ENCODE measurements at regions not wholly inside any gene's neighbourhood (a gene's known extent, or its start where the extent isn't known, plus 50 kb on each side); places are given as distances from the start of the nearest gene placed in this dataset.
A peak's percentile ranks its signal among the peaks of the same experiment; 100 is the strongest.
"Not testable (repeated sequence)": the region's sequence is repeated elsewhere in the genome, so short reads cannot be mapped to it uniquely, and the experiment has no call there.

DNA sequence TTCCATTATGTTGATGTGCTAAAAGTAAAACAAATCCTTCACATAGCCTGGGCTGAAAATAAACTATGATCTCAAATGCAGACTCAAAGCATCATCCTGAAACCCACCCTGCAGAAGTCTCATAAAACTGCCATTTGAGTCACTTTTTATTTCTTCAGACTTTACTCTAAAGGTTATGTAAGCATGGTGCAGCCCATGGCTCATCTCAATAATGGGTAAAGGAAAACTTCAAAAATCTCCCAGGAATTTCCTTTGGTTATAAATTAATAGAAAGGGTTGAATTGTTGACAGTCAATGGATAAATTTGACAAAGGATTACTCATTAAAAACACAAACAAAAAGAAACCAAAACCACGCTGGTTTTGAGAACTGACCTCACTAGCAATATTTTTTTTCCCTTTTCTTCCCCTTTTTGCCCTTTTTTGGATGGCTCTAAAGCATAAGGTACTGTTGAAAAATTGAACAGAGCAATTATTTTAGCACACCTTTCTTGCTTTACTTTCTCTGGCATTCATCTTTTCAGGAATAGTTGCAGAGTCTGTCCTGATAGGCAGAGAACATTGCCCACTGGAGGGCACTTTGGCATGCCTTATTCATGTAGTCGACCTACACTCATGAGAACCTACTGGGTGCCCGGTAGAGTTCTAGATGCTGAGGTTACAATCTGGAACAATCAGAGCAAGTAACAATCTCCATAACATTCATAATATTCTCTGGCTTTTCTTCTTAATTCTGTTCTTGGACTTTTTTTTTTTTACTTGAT, 191.4 kb downstream of the TMEM167A start:
- Mint-ChIP-seq H3K4me3 (no peak overlapping the region), H3K9me3 (peaks cover 0 to 9% of the 10 kb centered on the region in 2 donors), H3K27me3 (peaks cover 9% of the 10 kb centered on the region), H3K4me1 (peaks cover 38% of the 10 kb centered on the region), H3K27ac (peak overlapping the region in 1 of 2 donors; percentile 53)
- no peak for DNase-seq
- ATAC-seq = peak; percentile 31

DNA sequence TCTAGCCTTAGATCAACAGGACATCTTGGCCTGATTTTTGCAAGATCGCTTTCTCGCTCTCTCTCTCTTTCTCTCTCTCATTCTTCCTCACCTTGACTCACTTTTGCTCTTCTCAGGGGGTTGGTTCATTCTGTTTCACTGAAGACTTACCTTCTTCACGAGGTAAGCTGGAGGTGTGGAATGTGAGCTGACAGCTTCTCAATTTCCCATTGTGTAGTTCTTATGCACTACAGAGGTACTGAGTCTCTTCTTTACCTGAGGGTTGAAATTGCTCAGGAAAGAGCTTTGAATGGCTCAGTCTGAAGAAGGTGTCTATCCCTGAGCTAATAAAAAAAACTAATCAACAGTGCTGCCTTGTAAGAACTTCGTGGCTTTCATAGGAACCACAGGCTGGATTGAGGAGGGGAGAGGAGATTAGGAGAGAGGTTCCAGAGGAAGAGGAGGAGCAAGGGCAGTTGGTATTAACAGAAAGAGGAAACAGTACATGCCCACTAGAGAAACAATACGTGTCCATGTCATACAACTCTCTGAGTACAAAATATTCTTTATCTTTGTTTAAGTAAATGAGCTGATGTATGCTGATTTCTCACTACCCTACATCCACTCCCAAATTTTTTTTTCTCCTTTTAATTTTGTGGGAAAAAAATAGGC, 192.2 kb downstream of the TMEM167A start:
- Mint-ChIP-seq H3K4me1 (peaks cover 38% of the 10 kb centered on the region), H3K27ac (no peak overlapping the region), H3K4me3 (no peak overlapping the region), H3K27me3 (peaks cover 9% of the 10 kb centered on the region), H3K9me3 (peaks cover 7 to 17% of the 10 kb centered on the region in 2 donors)
- ATAC-seq = no peak
- DNase-seq = no peak

DNA sequence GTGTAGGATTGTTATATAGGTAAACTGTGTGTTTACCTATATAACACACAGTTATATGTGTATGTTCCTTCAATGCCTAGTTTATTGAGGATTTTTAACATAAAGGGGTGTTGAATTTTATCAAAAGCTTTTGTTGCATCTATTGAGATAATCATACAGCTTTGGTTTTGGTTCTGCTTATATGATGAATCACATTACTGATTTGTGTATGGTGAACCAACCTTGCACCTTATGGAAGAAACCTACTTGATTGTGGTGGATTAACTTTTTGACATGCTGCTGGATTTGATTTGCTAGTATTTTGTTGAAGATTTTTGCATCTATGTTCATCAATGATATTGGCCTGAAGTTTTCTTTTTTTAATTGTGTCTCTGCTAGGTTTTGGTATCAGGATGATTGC, 194.9 kb downstream of the TMEM167A start:
- peak; percentile 37 for ATAC-seq
- no peak for DNase-seq
- Mint-ChIP-seq H3K4me3 (no peak overlapping the region), H3K27me3 (peaks cover 15% of the 10 kb centered on the region), H3K27ac (no peak overlapping the region), H3K9me3 (peaks cover 17 to 36% of the 10 kb centered on the region in 2 donors), H3K4me1 (peaks cover 38% of the 10 kb centered on the region)

DNA sequence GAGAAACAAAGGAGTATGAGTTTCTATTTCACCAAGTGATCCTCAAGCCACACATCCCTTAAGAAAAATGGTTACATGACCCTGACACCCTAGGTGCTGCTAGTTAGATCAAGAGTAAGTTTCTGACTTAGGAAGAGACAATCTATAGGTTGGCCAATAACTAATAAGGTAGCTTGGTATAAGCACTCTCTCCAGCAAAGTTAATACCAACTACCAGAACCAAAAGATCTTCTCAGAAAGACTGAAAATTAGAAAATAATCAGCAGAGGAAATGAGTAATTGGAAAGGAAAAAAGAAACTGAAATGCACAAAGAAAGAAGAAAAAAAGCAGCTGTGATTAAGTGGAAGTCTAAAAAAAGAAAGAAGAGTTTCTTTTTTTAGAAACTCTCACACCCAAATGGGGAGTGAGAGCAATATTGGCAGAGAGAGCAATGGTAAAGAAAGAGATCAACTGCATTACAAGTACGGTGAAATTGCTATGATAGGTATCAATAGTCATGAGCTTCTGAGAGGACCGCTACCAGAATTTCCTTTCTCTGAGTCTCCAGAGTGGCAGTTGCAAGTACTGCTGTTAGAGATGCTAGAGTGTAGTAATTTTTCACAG, 195.5 kb downstream of the TMEM167A start:
- H3K9me3 Mint-ChIP-seq = peaks cover 20 to 43% of the 10 kb centered on the region in 2 donors
- DNase-seq = no peak
- H3K27me3 Mint-ChIP-seq = peaks cover 9% of the 10 kb centered on the region
- peaks cover 38% of the 10 kb centered on the region for H3K4me1 Mint-ChIP-seq
- peak overlapping the region; percentile 26 to 37 for H3K4me3 Mint-ChIP-seq
- ATAC-seq = no peak
- H3K27ac Mint-ChIP-seq = peak overlapping the region in 1 of 2 donors; percentile 58

DNA sequence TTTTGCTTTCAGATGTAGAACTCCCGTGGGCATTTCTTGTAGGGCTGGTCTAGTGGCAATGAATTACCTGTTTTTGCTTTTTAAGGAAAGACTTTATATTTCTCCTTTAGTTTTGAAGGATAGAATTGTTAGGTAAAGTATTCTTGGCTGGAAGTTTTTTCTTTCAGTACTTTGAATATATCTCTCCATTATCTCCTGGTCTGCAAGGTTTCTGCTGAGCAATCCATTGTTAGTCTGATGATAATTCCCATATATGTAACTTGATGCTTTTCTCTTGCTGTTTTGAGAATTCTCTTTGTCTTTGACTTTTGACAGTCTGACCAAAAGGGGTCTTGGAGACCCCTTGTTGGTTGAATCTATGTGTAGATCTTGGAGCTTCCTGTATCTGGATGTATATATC, 198.1 kb downstream of the TMEM167A start:
- Mint-ChIP-seq H3K4me1 (peaks cover 22% of the 10 kb centered on the region), H3K9me3 (peaks cover 22 to 54% of the 10 kb centered on the region in 2 donors), H3K27me3 (peaks cover 8% of the 10 kb centered on the region), H3K4me3 (no peak overlapping the region), H3K27ac (no peak overlapping the region)
- DNase-seq (no peak), ATAC-seq (no peak)

DNA sequence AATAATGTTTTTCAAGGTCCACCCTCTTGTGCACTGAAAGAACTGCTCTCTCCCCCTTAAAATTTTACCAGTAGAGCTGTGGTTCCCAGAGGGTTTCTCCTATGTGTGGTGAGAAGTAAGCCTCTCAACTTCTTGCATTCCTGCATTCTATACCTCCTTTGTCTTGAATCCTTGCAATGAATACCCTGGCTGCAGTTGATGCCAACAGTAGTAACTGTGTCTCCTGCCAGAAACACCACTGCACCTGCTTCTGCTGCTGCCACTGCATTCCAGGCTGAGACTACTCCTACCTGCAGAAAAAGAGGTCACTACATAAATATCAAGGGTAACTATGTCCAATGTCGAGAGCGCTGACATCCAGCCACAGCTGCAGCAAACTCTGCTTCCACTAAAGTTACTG, 203.7 kb downstream of the TMEM167A start:
- peaks cover 10 to 32% of the 10 kb centered on the region in 2 donors for H3K9me3 Mint-ChIP-seq
- H3K27ac Mint-ChIP-seq = no peak overlapping the region
- H3K4me3 Mint-ChIP-seq = no peak overlapping the region
- H3K27me3 Mint-ChIP-seq = peaks cover 13% of the 10 kb centered on the region
- DNase-seq = no peak
- no peaks in the 10 kb centered on the region for H3K4me1 Mint-ChIP-seq
- ATAC-seq = no peak

DNA sequence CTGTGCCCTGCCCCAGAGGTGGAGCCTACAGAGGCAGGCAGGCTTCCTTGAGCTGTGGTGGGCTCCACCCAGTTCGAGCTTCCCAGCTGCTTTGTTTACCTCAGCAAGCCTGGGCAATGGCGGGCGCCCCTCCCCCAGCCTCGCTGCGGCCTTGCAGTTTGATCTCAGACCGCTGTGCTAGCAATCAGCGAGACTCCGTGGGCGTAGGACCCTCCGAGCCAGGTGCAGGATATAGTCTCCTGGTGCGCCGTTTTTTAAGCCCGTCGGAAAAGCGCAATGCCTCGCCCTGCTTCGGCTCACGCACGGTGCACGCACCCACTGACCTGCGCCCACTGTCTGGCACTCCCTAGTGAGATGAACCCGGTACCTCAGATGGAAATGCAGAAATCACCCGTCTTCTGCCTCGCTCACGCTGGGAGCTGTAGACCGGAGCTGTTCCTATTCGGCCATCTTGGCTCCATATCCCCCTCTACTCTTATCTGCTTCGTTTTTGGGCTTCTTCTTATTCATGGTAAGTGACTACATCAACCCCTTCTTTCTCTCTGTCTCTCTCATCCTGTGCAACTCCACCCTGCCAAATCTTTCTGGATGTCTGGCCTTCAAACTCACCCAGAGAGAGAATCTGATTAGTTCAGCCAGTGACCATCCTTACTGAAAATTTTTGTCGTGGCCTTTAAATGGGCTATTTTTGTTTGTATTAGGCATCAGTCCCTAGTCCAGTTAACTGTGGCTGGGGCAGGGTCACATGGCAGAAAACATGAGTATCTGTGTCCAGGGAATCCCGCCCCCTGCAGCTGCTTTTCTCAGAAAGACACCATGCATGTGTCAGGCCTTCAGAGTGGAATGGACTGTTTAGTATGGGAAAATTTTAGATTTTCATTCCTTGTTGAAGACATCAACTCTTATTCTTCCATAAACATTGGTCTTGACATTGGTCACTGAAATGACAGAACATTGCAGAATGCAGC, 204.6 kb downstream of the TMEM167A start:
- H3K27me3 Mint-ChIP-seq, H3K27ac Mint-ChIP-seq, DNase-seq, ATAC-seq, H3K4me3 Mint-ChIP-seq, H3K4me1 Mint-ChIP-seq: not testable (repeated sequence)
- peaks cover 10 to 27% of the 10 kb centered on the region in 2 donors for H3K9me3 Mint-ChIP-seq

DNA sequence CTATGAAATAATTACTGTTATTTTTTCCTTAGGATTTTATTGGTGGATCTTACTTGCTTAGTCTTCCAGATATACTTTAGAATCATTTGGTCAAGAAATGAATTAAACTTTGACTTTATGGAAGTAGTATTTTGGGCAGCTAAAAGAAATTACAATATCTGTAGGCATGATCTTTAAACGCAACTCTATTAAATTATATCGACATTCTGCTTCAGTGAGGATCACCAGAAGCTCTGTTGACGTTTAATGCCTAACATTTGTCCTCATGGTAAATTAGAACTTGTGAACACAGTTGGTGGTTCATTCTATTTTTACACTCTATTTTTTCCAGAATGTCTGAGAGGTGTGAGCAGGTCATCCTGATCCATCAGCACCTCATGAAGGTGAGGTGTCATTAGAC, 211.6 kb downstream of the TMEM167A start:
- H3K4me3 Mint-ChIP-seq = no peak overlapping the region

DNA sequence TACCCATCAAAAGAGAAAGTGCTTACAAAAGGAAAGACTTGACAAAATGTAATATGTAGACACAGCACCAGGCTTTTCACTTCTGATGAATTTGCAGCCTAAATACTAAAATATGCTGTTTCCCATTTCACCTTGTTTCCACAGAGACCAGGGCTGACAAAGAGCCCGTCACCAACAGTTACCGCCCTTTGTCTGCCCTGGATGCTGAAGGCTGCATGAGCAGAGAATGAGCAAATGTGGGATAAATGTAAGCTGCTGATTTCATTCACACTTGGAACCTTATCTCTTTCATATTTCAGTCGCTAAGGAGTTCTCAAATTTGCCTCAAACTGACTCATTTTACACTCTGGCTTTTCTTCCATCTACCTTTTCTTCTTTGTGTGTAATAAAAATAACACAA, 213.9 kb downstream of the TMEM167A start:
- ATAC-seq = no peak
- DNase-seq = no peak
- Mint-ChIP-seq H3K27ac (no peak overlapping the region), H3K9me3 (no peaks in the 10 kb centered on the region), H3K4me1 (no peaks in the 10 kb centered on the region), H3K4me3 (no peak overlapping the region), H3K27me3 (no peaks in the 10 kb centered on the region)

More for the DNA sequence above, 211.6 kb downstream of the TMEM167A start:
- ATAC-seq (no peak), DNase-seq (no peak)
- H3K27me3 Mint-ChIP-seq = no peaks in the 10 kb centered on the region
- no peak overlapping the region for H3K27ac Mint-ChIP-seq
- no peaks in the 10 kb centered on the region for H3K4me1 Mint-ChIP-seq
- no peaks in the 10 kb centered on the region for H3K9me3 Mint-ChIP-seq

DNA sequence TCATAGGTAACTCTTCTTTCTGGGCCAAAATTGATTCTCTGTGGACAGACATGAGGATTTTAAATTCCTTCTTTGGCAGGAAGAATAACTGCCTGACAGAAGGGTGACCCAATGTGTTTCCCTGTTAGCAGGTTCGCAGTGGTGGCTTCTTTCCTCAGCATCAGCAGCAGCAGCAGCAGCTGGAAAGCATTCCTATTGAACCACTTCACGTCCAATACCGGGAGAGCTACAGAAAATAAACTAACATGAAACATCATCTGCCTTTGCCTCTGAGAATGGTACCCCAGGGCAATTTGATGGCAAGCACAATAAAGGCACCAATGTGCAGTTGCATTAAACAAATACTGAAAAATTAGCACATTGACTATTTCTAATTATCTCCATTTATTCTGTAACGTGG, 214.5 kb downstream of the TMEM167A start:
- DNase-seq = no peak
- no peaks in the 10 kb centered on the region for H3K4me1 Mint-ChIP-seq
- no peak overlapping the region for H3K27ac Mint-ChIP-seq
- ATAC-seq = no peak
- H3K4me3 Mint-ChIP-seq = no peak overlapping the region
- no peaks in the 10 kb centered on the region for H3K27me3 Mint-ChIP-seq
- H3K9me3 Mint-ChIP-seq = no peaks in the 10 kb centered on the region

DNA sequence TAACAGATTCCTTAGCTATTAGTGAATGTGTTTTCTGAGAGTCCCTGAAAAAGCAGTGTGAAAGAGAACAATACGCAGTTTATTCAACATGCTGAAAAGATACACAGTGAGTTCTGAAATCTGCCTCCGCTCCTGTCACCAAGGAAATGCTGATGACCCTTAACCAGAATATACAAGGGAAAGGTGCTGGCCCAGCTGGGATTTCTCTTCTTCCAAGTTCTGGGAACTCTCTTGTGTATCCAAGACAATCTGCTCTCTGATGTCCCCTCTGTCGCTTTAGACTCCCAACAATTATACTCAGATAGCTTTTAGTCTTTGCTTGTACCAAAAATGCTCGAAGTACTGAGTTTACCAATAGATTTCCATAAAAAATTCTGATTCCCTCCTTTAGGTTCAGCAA, 214.9 kb downstream of the TMEM167A start:
- Mint-ChIP-seq H3K4me3 (no peak overlapping the region), H3K9me3 (no peaks in the 10 kb centered on the region), H3K4me1 (no peaks in the 10 kb centered on the region), H3K27me3 (no peaks in the 10 kb centered on the region), H3K27ac (no peak overlapping the region)
- ATAC-seq (no peak), DNase-seq (no peak)

DNA sequence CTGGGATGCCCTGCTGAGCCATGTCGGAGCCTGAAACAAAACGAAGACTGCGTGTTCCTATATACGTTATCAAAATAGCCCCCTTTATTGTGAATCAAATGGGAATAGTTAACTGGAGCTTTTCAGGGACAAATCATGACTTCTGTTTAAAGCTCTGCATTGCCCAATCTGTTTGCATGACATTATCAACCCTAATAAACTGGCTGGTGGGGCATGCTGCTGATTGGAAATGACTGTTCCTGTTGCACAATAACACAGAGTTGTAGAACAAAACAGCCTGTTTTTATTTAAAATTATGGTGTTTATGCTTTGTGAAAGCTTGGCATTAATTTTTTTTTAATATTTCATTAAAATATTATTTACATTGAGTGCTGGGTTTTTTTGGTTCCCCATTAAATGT, 215.5 kb downstream of the TMEM167A start:
- Mint-ChIP-seq H3K9me3 (no peaks in the 10 kb centered on the region), H3K27me3 (no peaks in the 10 kb centered on the region), H3K4me1 (no peaks in the 10 kb centered on the region), H3K4me3 (no peak overlapping the region), H3K27ac (no peak overlapping the region)
- ATAC-seq = no peak
- no peak for DNase-seq

DNA sequence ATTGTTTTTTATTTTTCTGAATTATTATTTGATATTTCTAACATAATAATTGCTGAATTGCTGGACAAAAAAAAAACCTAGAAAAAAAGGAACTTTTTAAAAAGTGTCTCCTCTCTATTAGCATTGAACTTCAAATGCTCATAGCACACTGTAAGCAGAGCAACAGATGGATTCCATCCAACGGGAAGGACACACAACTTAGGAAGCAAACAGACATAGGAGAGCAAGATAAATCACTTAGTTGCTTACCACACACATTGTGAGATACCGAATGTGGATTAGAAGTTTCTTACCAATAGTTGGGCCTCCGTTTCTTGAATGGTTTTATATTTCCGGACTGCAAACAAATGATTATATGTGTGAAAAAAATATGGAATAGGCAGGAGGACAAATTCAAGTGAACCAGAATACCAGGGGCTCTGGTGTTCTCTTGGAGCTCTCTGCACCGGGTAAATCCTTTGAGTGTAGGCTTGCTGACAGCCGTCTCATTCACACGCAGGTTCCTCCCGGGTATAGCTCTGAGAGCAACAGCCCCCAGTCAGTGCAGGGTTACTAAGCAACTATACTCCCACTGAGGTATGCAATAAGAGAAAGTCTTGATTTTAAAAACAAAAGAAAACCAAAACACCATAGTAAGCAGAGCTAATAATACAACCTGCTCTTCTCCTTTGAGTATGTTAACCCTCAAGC, 217.6 kb downstream of the TMEM167A start:
- no peaks in the 10 kb centered on the region for H3K9me3 Mint-ChIP-seq

DNA sequence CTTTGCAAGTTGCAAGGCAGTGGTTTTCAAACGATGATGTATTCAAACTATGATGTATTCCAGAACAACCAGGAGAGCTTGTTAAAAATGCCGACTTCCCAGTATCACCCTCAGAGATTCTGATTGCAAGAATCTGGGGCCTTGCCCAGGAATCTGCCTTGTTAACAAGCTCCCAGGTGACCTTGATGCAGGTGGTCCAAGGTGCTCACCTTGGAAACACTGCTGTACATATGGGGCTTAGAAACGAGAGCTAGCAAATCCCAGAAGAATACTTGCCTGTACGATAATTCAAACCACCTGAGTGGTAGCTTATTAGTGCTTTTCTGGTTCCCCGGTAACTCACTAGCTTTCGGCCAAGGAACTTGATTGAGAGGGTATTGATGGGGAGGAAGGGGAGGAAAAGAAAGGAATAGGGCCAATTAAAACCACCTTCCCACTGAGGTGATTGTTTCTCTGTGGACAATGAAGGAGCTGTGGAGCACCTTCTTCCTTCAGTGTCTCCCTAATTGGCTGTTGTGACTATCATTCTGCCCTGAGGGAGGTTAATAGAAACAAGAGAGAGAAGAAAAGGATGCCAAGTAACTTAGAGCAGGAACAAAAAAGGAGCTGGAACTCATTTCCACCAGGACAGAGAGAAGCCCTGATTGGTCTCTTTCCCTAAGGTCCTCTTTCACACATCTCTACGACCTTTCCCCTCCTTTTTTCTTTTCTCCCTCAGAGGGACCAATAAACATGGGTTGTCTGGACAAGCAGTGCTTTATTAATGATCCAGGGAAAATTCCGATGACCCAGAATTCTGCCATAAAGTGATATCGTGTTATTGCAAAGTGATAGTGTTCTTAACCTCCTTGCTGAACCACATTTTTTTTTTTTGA, 218.8 kb downstream of the TMEM167A start:
- DNase-seq (no peak), ATAC-seq (no peak)
- no peak overlapping the region for H3K4me3 Mint-ChIP-seq
- H3K27me3 Mint-ChIP-seq = no peaks in the 10 kb centered on the region
- peak overlapping the region in 1 of 2 donors; percentile 30 for H3K27ac Mint-ChIP-seq
- H3K9me3 Mint-ChIP-seq = no peaks in the 10 kb centered on the region
- H3K4me1 Mint-ChIP-seq = no peaks in the 10 kb centered on the region

More for the DNA sequence above, 217.6 kb downstream of the TMEM167A start:
- DNase-seq (no peak), ATAC-seq (no peak)
- Mint-ChIP-seq H3K4me3 (no peak overlapping the region), H3K4me1 (no peaks in the 10 kb centered on the region), H3K27me3 (no peaks in the 10 kb centered on the region), H3K27ac (no peak overlapping the region)

All from stimulated activated naive CD8-positive, alpha-beta T cell treated with anti-CD3 and anti-CD28 coated beads, Interleukin-15, amount 100 ng/mL, for 72 hours (primary cell).